IPS DF 6.9 (cell line): ENCODE measurements at regions not wholly inside any gene's neighbourhood (a gene's known extent, or its start where the extent isn't known, plus 50 kb on each side); places are given as distances from the start of the nearest gene placed in this dataset.
"Not testable (repeated sequence)": the region's sequence is repeated elsewhere in the genome, so short reads cannot be mapped to it uniquely, and the experiment has no call there.

Source experiments
- DNase-seq: peaks from one replicate; pipeline ENCODE4 v3.0.0-alpha.2; 2013; ENCODE audit warnings: low read depth, low spot score
- H3K27ac ChIP-seq: one replicate; pipeline ENCODE4 v1.5.1; 2013; ENCODE audit warnings: low read length, control low read depth
- H3K27me3 ChIP-seq: 2 replicates; pipeline ENCODE4 v1.6.1; 2013; ENCODE audit warnings: mild to moderate bottlenecking, low read length; ENCODE audit not compliant: control insufficient read depth, insufficient read depth
- H3K36me3 ChIP-seq: 2 replicates; pipeline ENCODE4 v1.6.1; 2013; ENCODE audit warnings: low read length; ENCODE audit not compliant: control insufficient read depth, insufficient read depth
- H3K4me1 ChIP-seq: 2 replicates; pipeline ENCODE4 v1.6.1; 2013; ENCODE audit warnings: low read length; ENCODE audit not compliant: control insufficient read depth, insufficient read depth
- H3K4me3 ChIP-seq: 2 replicates; pipeline ENCODE4 v1.5.1; 2013; ENCODE audit warnings: mild to moderate bottlenecking, low read length
- H3K9me3 ChIP-seq: 2 replicates; pipeline ENCODE4 v1.6.1; 2013; ENCODE audit warnings: low read length, inconsistent platforms; ENCODE audit not compliant: control insufficient read depth, insufficient read depth
- WGBS: extraction: QIAGEN DNeasy Blood & Tissue Kit; methylation state at CpG from one replicate; pipeline ENCODE4 v1.1.7; 2013; ENCODE audit warnings: mixed read lengths, missing lambda C conversion rate; ENCODE audit not compliant: insufficient read length, insufficient coverage; 5-methylcytosine and 5-hydroxymethylcytosine counted together

- Histone ChIP-seq H3K27me3 (no peaks in the 10 kb centered on the region), H3K27ac (no peak overlapping the region), H3K36me3 (no peaks in the 10 kb centered on the region), H3K4me3 (no peak overlapping the region), H3K4me1 (no peaks in the 10 kb centered on the region), H3K9me3 (no peaks in the 10 kb centered on the region)
- DNase-seq = no peak
Observed at GRCh38 chr3:66923969-66924368, 74.1 kb upstream of the KBTBD8 start.

DNA sequence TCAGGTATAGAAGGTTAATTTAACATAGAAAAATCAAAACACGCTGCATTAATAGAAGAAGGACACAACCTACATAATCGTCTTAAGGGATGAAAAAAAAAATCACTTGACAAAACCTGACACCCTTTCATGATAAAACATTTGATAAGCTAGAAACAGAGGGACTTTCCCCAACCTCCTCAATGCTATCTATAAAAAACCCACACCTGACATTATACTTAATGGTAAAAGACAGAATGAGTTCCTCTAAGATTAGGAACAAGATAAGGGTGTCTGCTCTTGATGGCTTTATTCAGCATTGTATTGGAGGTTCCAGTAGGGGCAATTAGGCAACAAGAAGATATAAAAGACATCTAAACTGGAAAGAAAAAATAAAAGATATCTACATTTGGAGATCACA, 69.9 kb upstream of the KBTBD8 start:
- Histone ChIP-seq H3K27me3 (no peaks in the 10 kb centered on the region), H3K4me3 (no peak overlapping the region), H3K27ac (no peak overlapping the region), H3K9me3 (no peaks in the 10 kb centered on the region), H3K4me1 (peaks cover 4% of the 10 kb centered on the region; the same call in 1 of the 2 replicates), H3K36me3 (no peaks in the 10 kb centered on the region)
- WGBS = no CpG with 5 or more reads among the region's 2 CpGs
- no peak for DNase-seq

GRCh38 chr3:66931291-66931690, 66.8 kb upstream of the KBTBD8 start:
- no peak for DNase-seq
- WGBS = no CpG with 5 or more reads among the region's 5 CpGs
- H3K27ac ChIP-seq = no peak overlapping the region
- no peaks in the 10 kb centered on the region for H3K9me3 ChIP-seq
- no peaks in the 10 kb centered on the region for H3K36me3 ChIP-seq
- peaks cover 7% of the 10 kb centered on the region; the same call in 1 of the 2 replicates for H3K4me1 ChIP-seq
- no peaks in the 10 kb centered on the region for H3K27me3 ChIP-seq
- H3K4me3 ChIP-seq = no peak overlapping the region

DNA sequence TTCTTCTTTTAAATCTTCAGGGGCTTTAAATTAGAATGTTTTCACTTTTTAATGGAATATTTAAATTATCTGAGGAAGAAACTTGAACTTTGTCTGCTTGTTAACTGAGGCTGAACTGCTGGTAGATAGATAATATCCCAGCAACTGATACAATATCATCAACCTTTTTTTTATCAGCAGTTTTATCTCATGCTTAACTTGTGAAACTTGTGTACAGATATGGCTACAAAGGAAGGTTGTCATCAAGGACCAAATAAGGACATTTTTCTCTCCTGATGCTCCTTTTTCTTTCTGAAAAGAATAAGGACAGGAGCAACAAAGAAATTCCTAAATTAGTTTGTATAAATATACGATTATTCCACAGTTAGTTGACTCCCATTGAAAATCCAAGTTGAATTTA, 66.4 kb upstream of the KBTBD8 start:
- H3K27ac ChIP-seq = no peak overlapping the region
- no peaks in the 10 kb centered on the region for H3K9me3 ChIP-seq
- DNase-seq = no peak
- WGBS = no CpG with 5 or more reads among the region's 1 CpG
- peaks cover 7% of the 10 kb centered on the region; the same call in 1 of the 2 replicates for H3K4me1 ChIP-seq
- H3K27me3 ChIP-seq = no peaks in the 10 kb centered on the region
- H3K4me3 ChIP-seq = no peak overlapping the region
- H3K36me3 ChIP-seq = no peaks in the 10 kb centered on the region

GRCh38 chr3:66933233-66933632, 64.9 kb upstream of the KBTBD8 start:
- Histone ChIP-seq H3K9me3 (no peaks in the 10 kb centered on the region), H3K36me3 (no peaks in the 10 kb centered on the region), H3K4me3 (no peak overlapping the region), H3K27ac (no peak overlapping the region), H3K4me1 (peaks cover 7% of the 10 kb centered on the region; the same call in 1 of the 2 replicates), H3K27me3 (no peaks in the 10 kb centered on the region)
- no peak for DNase-seq

- Histone ChIP-seq H3K27me3 (no peaks in the 10 kb centered on the region), H3K36me3 (no peaks in the 10 kb centered on the region), H3K4me3 (no peak overlapping the region), H3K4me1 (peaks cover 7% of the 10 kb centered on the region; the same call in 1 of the 2 replicates), H3K9me3 (no peaks in the 10 kb centered on the region), H3K27ac (no peak overlapping the region)
- no CpG with 5 or more reads among the region's 1 CpG for WGBS
- DNase-seq = no peak
Observed at GRCh38 chr3:66934041-66934440, 64.1 kb upstream of the KBTBD8 start.

GRCh38 chr3:66934725-66935124, 63.4 kb upstream of the KBTBD8 start:
- H3K36me3 ChIP-seq = no peaks in the 10 kb centered on the region
- no peaks in the 10 kb centered on the region for H3K9me3 ChIP-seq
- no peaks in the 10 kb centered on the region for H3K27me3 ChIP-seq
- H3K27ac ChIP-seq = no peak overlapping the region
- no CpG with 5 or more reads among the region's 3 CpGs for WGBS
- DNase-seq = no peak
- H3K4me1 ChIP-seq = peaks cover 7% of the 10 kb centered on the region; the same call in 1 of the 2 replicates
- H3K4me3 ChIP-seq = no peak overlapping the region

GRCh38 chr3:66937041-66937440, 61.1 kb upstream of the KBTBD8 start:
- H3K27me3 ChIP-seq, H3K36me3 ChIP-seq, H3K4me3 ChIP-seq, H3K27ac ChIP-seq, H3K9me3 ChIP-seq, DNase-seq, H3K4me1 ChIP-seq: not testable (repeated sequence)
- WGBS = no CpG with 5 or more reads among the region's 6 CpGs

DNA sequence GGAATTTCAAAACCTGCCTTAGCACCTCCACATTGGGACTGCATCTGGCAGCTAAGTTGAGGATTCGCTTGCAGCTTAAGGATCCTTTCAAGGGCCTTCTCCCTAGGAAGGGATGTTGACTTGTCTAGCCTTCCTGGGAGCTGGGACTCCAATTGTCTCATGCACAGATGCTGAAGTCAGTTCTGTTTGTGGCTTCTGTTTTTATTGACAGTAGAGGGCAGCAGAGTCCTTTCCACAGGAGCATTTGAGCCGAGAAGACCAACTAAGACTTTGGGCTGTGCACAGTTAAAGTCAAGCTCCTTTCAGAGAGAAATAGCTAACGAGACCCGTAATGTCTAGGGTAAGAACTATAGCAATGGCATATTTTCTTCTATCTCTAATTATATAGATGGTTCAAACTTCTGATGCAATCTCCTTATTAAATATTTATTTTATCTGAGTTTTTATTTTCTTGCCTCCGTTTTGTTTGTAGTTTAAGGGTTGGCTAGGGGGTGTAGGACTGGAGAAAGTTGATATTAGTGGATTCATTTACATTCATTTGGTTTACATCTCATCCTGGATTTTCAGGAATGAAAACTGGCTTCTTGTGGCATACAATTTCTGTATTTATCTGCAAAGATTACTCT, 59.7 kb upstream of the KBTBD8 start:
- no peaks in the 10 kb centered on the region for H3K27me3 ChIP-seq
- DNase-seq = peak; percentile 67
- H3K4me3 ChIP-seq = no peak overlapping the region
- H3K9me3 ChIP-seq = no peaks in the 10 kb centered on the region
- no peak overlapping the region for H3K27ac ChIP-seq
- no peaks in the 10 kb centered on the region for H3K36me3 ChIP-seq
- no CpG with 5 or more reads among the region's 5 CpGs for WGBS
- peaks cover 3% of the 10 kb centered on the region; the same call in 1 of the 2 replicates for H3K4me1 ChIP-seq

DNA sequence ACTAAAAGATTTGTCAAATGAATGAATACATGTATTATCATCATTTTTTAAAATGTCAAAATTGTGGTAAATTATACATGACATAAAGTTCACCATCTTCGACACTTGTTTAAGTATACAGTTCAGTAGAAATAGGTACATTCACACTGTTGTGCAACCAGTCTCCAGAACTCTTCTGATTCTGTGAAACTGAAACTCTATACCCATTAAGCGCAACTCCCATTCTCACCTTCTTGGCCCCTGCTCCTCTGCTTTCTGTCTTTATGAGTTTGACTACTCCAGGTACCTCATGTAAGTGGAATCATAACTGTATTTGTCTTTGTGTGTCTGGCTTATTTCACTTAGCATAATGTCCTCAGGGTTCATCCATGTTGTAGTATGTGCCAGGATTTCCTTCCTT, 50.1 kb upstream of the KBTBD8 start:
- H3K27me3 ChIP-seq = no peaks in the 10 kb centered on the region
- H3K4me1 ChIP-seq = no peaks in the 10 kb centered on the region
- H3K27ac ChIP-seq = no peak overlapping the region
- H3K9me3 ChIP-seq = no peaks in the 10 kb centered on the region
- no peaks in the 10 kb centered on the region for H3K36me3 ChIP-seq
- DNase-seq = no peak
- WGBS = no CpG with 5 or more reads among the region's 2 CpGs
- H3K4me3 ChIP-seq = no peak overlapping the region
